GM23338 (cell line): ENCODE measurements at regions not wholly inside any gene's neighbourhood (a gene's known extent, or its start where the extent isn't known, plus 50 kb on each side); places are given as distances from the start of the nearest gene placed in this dataset.

Experiments
- ATAC-seq: fragments of 200-7000 bp; cut with Tn5 transposase; 3 replicates; pipeline ENCODE4 v1.9.1; 2020
- DNase-seq: peaks from one replicate; pipeline ENCODE4 v3.0.0-alpha.2; 2015; ENCODE audit warnings: low spot score
- H2AFZ ChIP-seq: fragments of 200-600 bp; sonication (generic); 2 replicates; pipeline ENCODE4 v1.8.0; 2016; ENCODE audit warnings: antibody characterized with exemption, mild to moderate bottlenecking, moderate library complexity
- H3F3A ChIP-seq: fragments of 200-600 bp; sonication (generic); replicated peaks from 2 replicates; pipeline ENCODE4 v1.8.0; 2017; ENCODE audit warnings: antibody characterized with exemption, mixed run types, low read depth
- H3K27ac ChIP-seq: fragments of 200-600 bp; sonication (generic); 2 replicates; pipeline ENCODE4 v1.6.1; 2016; ENCODE audit warnings: low read depth
- H3K27me3 ChIP-seq: fragments of 200-600 bp; sonication (generic); 2 replicates; pipeline ENCODE4 v1.8.0; 2016; ENCODE audit warnings: mild to moderate bottlenecking, mixed run types, moderate library complexity; ENCODE audit not compliant: insufficient read depth
- H3K36me3 ChIP-seq: fragments of 200-600 bp; sonication (generic); 2 replicates; pipeline ENCODE4 v1.8.0; 2016; ENCODE audit warnings: mild to moderate bottlenecking; ENCODE audit not compliant: insufficient read depth
- H3K4me1 ChIP-seq: fragments of 200-600 bp; sonication (generic); 2 replicates; pipeline ENCODE4 v1.8.0; 2016; ENCODE audit warnings: mild to moderate bottlenecking, moderate library complexity; ENCODE audit not compliant: insufficient read depth
- H3K4me2 ChIP-seq: fragments of 200-600 bp; sonication (generic); 2 replicates; pipeline ENCODE4 v1.7.1; 2017; ENCODE audit warnings: mixed run types
- H3K4me3 ChIP-seq: fragments of 200-600 bp; sonication (generic); 2 replicates; pipeline ENCODE4 v1.6.1; 2016; ENCODE audit warnings: mixed run types
- H3K79me2 ChIP-seq: fragments of 200-600 bp; sonication (generic); replicated peaks from 2 replicates; pipeline ENCODE4 v1.8.0; 2017; ENCODE audit warnings: mild to moderate bottlenecking; ENCODE audit not compliant: insufficient read depth
- H3K9me2 ChIP-seq: fragments of 200-600 bp; sonication (generic); 2 replicates; pipeline ENCODE4 v1.8.0; 2017; ENCODE audit not compliant: insufficient read depth
- H4K20me1 ChIP-seq: fragments of 200-600 bp; sonication (generic); replicated peaks from 2 replicates; pipeline ENCODE4 v1.8.0; 2017; ENCODE audit warnings: mild to moderate bottlenecking; ENCODE audit not compliant: insufficient read depth
- H3K27ac Mint-ChIP-seq: 2 replicates; pipeline ENCODE4 v1.8.0; 2020; ENCODE audit warnings: inconsistent platforms, mild to moderate bottlenecking, moderate library complexity, mixed read lengths
- H3K27me3 Mint-ChIP-seq: 3 replicates; pipeline ENCODE4 v1.8.0; 2022; ENCODE audit warnings: low read depth, mild to moderate bottlenecking, moderate library complexity, mixed read lengths, inconsistent platforms; ENCODE audit not compliant: insufficient read depth, poor library complexity
- H3K36me3 Mint-ChIP-seq: 3 replicates; pipeline ENCODE4 v1.8.0; 2021; ENCODE audit warnings: low read depth, mild to moderate bottlenecking, inconsistent platforms, moderate library complexity, mixed read lengths
- H3K4me1 Mint-ChIP-seq: 3 replicates; pipeline ENCODE4 v1.8.0; 2020; ENCODE audit warnings: mild to moderate bottlenecking, inconsistent platforms, mixed read lengths
- H3K4me3 Mint-ChIP-seq: 3 replicates; pipeline ENCODE4 v1.8.0; 2021; ENCODE audit warnings: moderate library complexity, mild to moderate bottlenecking, inconsistent platforms, mixed read lengths
- H3K9me3 Mint-ChIP-seq: 3 replicates; pipeline ENCODE4 v1.8.0; 2020; ENCODE audit warnings: moderate library complexity, mild to moderate bottlenecking, inconsistent platforms, mixed read lengths
- CREB1 ChIP-seq: fragments of 250-450 bp; sonication (Bioruptor Pico); IDR thresholded peaks from 2 replicates; pipeline ENCODE4 v1.5.0; 2020; ENCODE audit warnings: low read depth, mild to moderate bottlenecking, moderate library complexity
- EZH2 ChIP-seq: fragments of 200-600 bp; sonication (generic); IDR thresholded peaks from one replicate; pipeline ENCODE4 v1.8.0; 2017; ENCODE audit warnings: antibody characterized with exemption, mild to moderate bottlenecking, low read depth; ENCODE audit not compliant: unreplicated experiment
- EZH2phosphoT487 ChIP-seq: fragments of 200-600 bp; sonication (generic); IDR thresholded peaks from one replicate; pipeline ENCODE4 v1.8.1; 2018; ENCODE audit warnings: antibody characterized with exemption; ENCODE audit not compliant: unreplicated experiment
- POLR2AphosphoS5 ChIP-seq: IDR thresholded peaks from 2 replicates; pipeline ENCODE4 v1.6.1; 2016; ENCODE audit warnings: antibody characterized with exemption, low read depth
- STAT1 ChIP-seq: IDR thresholded peaks from one replicate; pipeline ENCODE4 v1.6.1; 2016; ENCODE audit warnings: antibody characterized with exemption; ENCODE audit not compliant: unreplicated experiment
- ZNF331 ChIP-seq: fragments of 250-450 bp; sonication (Bioruptor Pico); IDR thresholded peaks from 2 replicates; pipeline ENCODE4 v1.5.0; 2020; ENCODE audit warnings: low read depth, mild to moderate bottlenecking, moderate library complexity
- ZNF462 ChIP-seq: fragments of 250-450 bp; sonication (Bioruptor Pico); IDR thresholded peaks from 2 replicates; pipeline ENCODE4 v1.5.0; 2020; ENCODE audit warnings: mild to moderate bottlenecking, moderate library complexity

- TF ChIP-seq ZNF462 (CRISPR knock-in tag) (no peak), STAT1 (no peak), EZH2 (no peak), CREB1 (CRISPR knock-in tag) (no peak), EZH2phosphoT487 (no peak), ZNF331 (CRISPR knock-in tag) (no peak)
Observed at GRCh38 chr18:53665701-53666100, 558.8 kb downstream of the MBD2 start (continued).

- Mint-ChIP-seq H3K27ac (no peak overlapping the region), H3K27me3 (no peaks in the 10 kb centered on the region)
Observed at GRCh38 chr18:53664575-53664974, 559.9 kb downstream of the MBD2 start.

More at GRCh38 chr18:53664575-53664974, 559.9 kb downstream of the MBD2 start:
- no peak for TF ChIP-seq ZNF462 (CRISPR knock-in tag)
- no peak for TF ChIP-seq POLR2AphosphoS5
- no peak for TF ChIP-seq EZH2
- no peak overlapping the region for H3K27ac ChIP-seq
- no peaks in the 10 kb centered on the region for H3K4me1 ChIP-seq
- DNase-seq = no peak
- no peaks in the 10 kb centered on the region for H3K27me3 ChIP-seq
- H3K36me3 ChIP-seq = no peaks in the 10 kb centered on the region
- no peaks in the 10 kb centered on the region for H3K9me2 ChIP-seq
- no peak overlapping the region for H2AFZ ChIP-seq
- H3K9me3 Mint-ChIP-seq = peaks cover 31% of the 10 kb centered on the region
- H3K79me2 ChIP-seq = no peaks in the 10 kb centered on the region
- no peak overlapping the region for H3K4me2 ChIP-seq
- peaks cover 4% of the 10 kb centered on the region; the same call in 2 of the 3 replicates for H3K36me3 Mint-ChIP-seq
- no peaks in the 10 kb centered on the region for H3K4me1 Mint-ChIP-seq
- H3K4me3 ChIP-seq = no peak overlapping the region
- no peak for ATAC-seq
- H3K4me3 Mint-ChIP-seq = no peak overlapping the region
- H3F3A ChIP-seq = no peaks in the 10 kb centered on the region
- no peaks in the 10 kb centered on the region for H4K20me1 ChIP-seq
